ENCODE measurements at regions not wholly inside any gene's neighbourhood (a gene's known extent, or its start where the extent isn't known, plus 50 kb on each side); places are given as distances from the start of the nearest gene placed in this dataset.
A peak's percentile ranks its signal among the peaks of the same experiment; 100 is the strongest.

DNA sequence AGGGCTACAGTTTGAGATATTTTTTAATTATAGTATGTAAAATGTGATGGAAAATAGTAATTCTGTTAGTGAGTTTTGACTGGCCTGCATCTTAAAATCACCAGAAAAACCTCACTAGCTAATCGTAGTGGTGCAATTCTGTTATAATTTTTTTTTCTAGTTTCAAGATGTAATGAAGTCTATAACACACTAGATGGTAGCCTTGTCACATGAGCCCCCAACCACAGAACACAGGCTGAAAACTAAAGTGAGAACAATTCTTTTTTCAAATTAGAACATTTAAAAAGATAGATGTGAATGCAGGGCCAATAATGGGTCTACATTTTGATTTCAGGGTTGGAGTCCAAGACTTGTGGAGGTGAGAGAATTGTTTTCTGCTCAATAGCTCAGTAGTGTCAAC, 83.3 kb upstream of the KCNH8 start:
- DNase-seq = peak in 2 of 14 experiments; percentile 11 to 19

GRCh38 chr3:19063936-19064335, 84.4 kb upstream of the KCNH8 start:
- H3K27me3 Mint-ChIP-seq = no peaks in the 10 kb centered on the region
- no peaks in the 10 kb centered on the region for H3K4me1 ChIP-seq (ENCODE audit: insufficient read depth, low read length)
- intact Hi-C loops (cut with DNase I, micrococcal nuclease) = loop anchor here in 1 of 2 experiments (2.0 kb wide), 1 partner anchor 805 kb away; no protein-coding TSS in a partner anchor
- H3K9me3 Mint-ChIP-seq = no peaks in the 10 kb centered on the region
- H3K9me3 ChIP-seq (ENCODE audit: control insufficient read depth in 1 of 2, insufficient read depth in 1 of 2, low read length in 2 of 2) = peaks cover 0 to 2% of the 10 kb centered on the region in 2 experiments
- H3K4me1 Mint-ChIP-seq (ENCODE audit: low read depth) = no peaks in the 10 kb centered on the region
- no peak overlapping the region for H3K27ac Mint-ChIP-seq
- H3K4me3 Mint-ChIP-seq = no peak overlapping the region
- ChIA-PET CTCF (no interaction called here), POLR2A (no interaction called here)
- no peak for ATAC-seq (ENCODE audit: poor library complexity)
- no peak overlapping the region for H3K4me3 ChIP-seq (ENCODE audit: low read length)
- H3K36me3 Mint-ChIP-seq (ENCODE audit: low read depth) = no peaks in the 10 kb centered on the region
- DNase-seq = no peak
- no peaks in the 10 kb centered on the region for H3K36me3 ChIP-seq (ENCODE audit: insufficient read depth, low read length)
- H3K27me3 ChIP-seq (ENCODE audit: control insufficient read depth in 1 of 2, insufficient read depth in 2 of 2, low read length in 2 of 2) = no peaks in the 10 kb centered on the region
- TF ChIP-seq, protein P1, sequence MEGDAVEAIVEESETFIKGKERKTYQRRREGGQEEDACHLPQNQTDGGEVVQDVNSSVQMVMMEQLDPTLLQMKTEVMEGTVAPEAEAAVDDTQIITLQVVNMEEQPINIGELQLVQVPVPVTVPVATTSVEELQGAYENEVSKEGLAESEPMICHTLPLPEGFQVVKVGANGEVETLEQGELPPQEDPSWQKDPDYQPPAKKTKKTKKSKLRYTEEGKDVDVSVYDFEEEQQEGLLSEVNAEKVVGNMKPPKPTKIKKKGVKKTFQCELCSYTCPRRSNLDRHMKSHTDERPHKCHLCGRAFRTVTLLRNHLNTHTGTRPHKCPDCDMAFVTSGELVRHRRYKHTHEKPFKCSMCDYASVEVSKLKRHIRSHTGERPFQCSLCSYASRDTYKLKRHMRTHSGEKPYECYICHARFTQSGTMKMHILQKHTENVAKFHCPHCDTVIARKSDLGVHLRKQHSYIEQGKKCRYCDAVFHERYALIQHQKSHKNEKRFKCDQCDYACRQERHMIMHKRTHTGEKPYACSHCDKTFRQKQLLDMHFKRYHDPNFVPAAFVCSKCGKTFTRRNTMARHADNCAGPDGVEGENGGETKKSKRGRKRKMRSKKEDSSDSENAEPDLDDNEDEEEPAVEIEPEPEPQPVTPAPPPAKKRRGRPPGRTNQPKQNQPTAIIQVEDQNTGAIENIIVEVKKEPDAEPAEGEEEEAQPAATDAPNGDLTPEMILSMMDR (IDR thresholded peaks at IDR 0.05) = no peak
- H3K27ac ChIP-seq (ENCODE audit: low read depth in 1 of 2, low read length in 2 of 2) = no peak overlapping the region

More for the DNA sequence above, 83.3 kb upstream of the KCNH8 start:
- no peak for ATAC-seq (ENCODE audit: poor library complexity)
- CTCF ChIA-PET = no interaction called here
- H3K36me3 ChIP-seq (ENCODE audit: insufficient read depth, low read length) = no peaks in the 10 kb centered on the region
- Mint-ChIP-seq H3K9me3 (no peaks in the 10 kb centered on the region), H3K4me1 (ENCODE audit: low read depth) (no peaks in the 10 kb centered on the region), H3K27ac (no peak overlapping the region), H3K36me3 (ENCODE audit: low read depth) (no peaks in the 10 kb centered on the region), H3K27me3 (no peaks in the 10 kb centered on the region), H3K4me3 (no peak overlapping the region)
- H3K4me3 ChIP-seq (ENCODE audit: low read length) = no peak overlapping the region
- no peak overlapping the region for H3K27ac ChIP-seq (ENCODE audit: low read depth in 1 of 2, low read length in 2 of 2)
- no peaks in the 10 kb centered on the region for H3K27me3 ChIP-seq (ENCODE audit: control insufficient read depth in 1 of 2, insufficient read depth in 2 of 2, low read length in 2 of 2)
- intact Hi-C loops (cut with DNase I, micrococcal nuclease) = loop anchor here in 1 of 2 experiments (5.0 kb wide), 1 partner anchor 477 kb away; no protein-coding TSS in a partner anchor
- H3K9me3 ChIP-seq (ENCODE audit: control insufficient read depth in 1 of 2, insufficient read depth in 1 of 2, low read length in 2 of 2) = peaks cover 0 to 5% of the 10 kb centered on the region in 2 experiments
- H3K4me1 ChIP-seq (ENCODE audit: insufficient read depth, low read length) = no peaks in the 10 kb centered on the region
- TF ChIP-seq, protein P1 (IDR thresholded peaks at IDR 0.05) = peak; percentile 31
- POLR2A ChIA-PET = no interaction called here

GRCh38 chr3:19060404-19060803, 87.9 kb upstream of the KCNH8 start:
- H3K4me3 ChIP-seq (ENCODE audit: low read length) = no peak overlapping the region
- no peaks in the 10 kb centered on the region for H3K27me3 ChIP-seq (ENCODE audit: control insufficient read depth in 1 of 2, insufficient read depth in 2 of 2, low read length in 2 of 2)
- Mint-ChIP-seq H3K4me3 (no peak overlapping the region), H3K27me3 (no peaks in the 10 kb centered on the region), H3K36me3 (ENCODE audit: low read depth) (no peaks in the 10 kb centered on the region), H3K27ac (no peak overlapping the region), H3K4me1 (ENCODE audit: low read depth) (no peaks in the 10 kb centered on the region), H3K9me3 (no peaks in the 10 kb centered on the region)
- H3K27ac ChIP-seq (ENCODE audit: low read depth in 1 of 2, low read length in 2 of 2) = no peak overlapping the region
- ChIA-PET POLR2A (no interaction called here), CTCF (no interaction called here)
- TF ChIP-seq, protein P1 (IDR thresholded peaks at IDR 0.05) = no peak
- no peaks in the 10 kb centered on the region for H3K4me1 ChIP-seq (ENCODE audit: insufficient read depth, low read length)
- no peak for ATAC-seq (ENCODE audit: poor library complexity)
- H3K9me3 ChIP-seq (ENCODE audit: control insufficient read depth in 1 of 2, insufficient read depth in 1 of 2, low read length in 2 of 2) = no peaks in the 10 kb centered on the region
- no peaks in the 10 kb centered on the region for H3K36me3 ChIP-seq (ENCODE audit: insufficient read depth, low read length)
- DNase-seq = no peak
- intact Hi-C loops (cut with DNase I, micrococcal nuclease) = no loop called here

Data from CD4-positive, alpha-beta T cell (primary cell).